Bronchial epithelial cell (primary cell): ENCODE measurements at regions not wholly inside any gene's neighbourhood (a gene's known extent, or its start where the extent isn't known, plus 50 kb on each side); places are given as distances from the start of the nearest gene placed in this dataset.
"Not testable (repeated sequence)": the region's sequence is repeated elsewhere in the genome, so short reads cannot be mapped to it uniquely, and the experiment has no call there.

ENCODE experiments used
- DNase-seq: peaks from one replicate; pipeline ENCODE4 v3.0.0-alpha.2; 2010; ENCODE audit warnings: low read depth
- FAIRE-seq: peaks from 2 replicates; lab custom pipeline; 2011; peaks lifted over from hg19 to GRCh38; lab: Jason Lieb, UNC
- H3K27me3 ChIP-seq: 2 replicates; pipeline ENCODE4 v1.5.1; 2011; ENCODE audit warnings: low read length; ENCODE audit not compliant: control insufficient read depth, insufficient read depth
- H3K36me3 ChIP-seq: 2 replicates; pipeline ENCODE4 v1.5.1; 2011; ENCODE audit warnings: low read length; ENCODE audit not compliant: control insufficient read depth, insufficient read depth
- H3K4me3 ChIP-seq: 2 replicates; pipeline ENCODE4 v1.5.1; 2011; ENCODE audit warnings: mild to moderate bottlenecking, low read depth, low read length, control low read depth
- TF ChIP-seq, protein P1 (sequence below): IDR thresholded peaks from 2 replicates; pipeline ENCODE4 v1.5.1; 2011; ENCODE audit warnings: mild to moderate bottlenecking, moderate library complexity, low read length, control low read depth, inconsistent platforms; ENCODE audit not compliant: insufficient read depth, severe bottlenecking

- TF ChIP-seq, protein P1, sequence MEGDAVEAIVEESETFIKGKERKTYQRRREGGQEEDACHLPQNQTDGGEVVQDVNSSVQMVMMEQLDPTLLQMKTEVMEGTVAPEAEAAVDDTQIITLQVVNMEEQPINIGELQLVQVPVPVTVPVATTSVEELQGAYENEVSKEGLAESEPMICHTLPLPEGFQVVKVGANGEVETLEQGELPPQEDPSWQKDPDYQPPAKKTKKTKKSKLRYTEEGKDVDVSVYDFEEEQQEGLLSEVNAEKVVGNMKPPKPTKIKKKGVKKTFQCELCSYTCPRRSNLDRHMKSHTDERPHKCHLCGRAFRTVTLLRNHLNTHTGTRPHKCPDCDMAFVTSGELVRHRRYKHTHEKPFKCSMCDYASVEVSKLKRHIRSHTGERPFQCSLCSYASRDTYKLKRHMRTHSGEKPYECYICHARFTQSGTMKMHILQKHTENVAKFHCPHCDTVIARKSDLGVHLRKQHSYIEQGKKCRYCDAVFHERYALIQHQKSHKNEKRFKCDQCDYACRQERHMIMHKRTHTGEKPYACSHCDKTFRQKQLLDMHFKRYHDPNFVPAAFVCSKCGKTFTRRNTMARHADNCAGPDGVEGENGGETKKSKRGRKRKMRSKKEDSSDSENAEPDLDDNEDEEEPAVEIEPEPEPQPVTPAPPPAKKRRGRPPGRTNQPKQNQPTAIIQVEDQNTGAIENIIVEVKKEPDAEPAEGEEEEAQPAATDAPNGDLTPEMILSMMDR, result no peak
- Histone ChIP-seq H3K4me3 (no peak overlapping the region), H3K27me3 (peaks cover 2% of the 10 kb centered on the region), H3K36me3 (no peaks in the 10 kb centered on the region)
- FAIRE-seq, result no peak
- no peak for DNase-seq
These were observed 131.3 kb upstream of the TWIST2 start for GRCh38 chr2:238716585-238716984.

DNA sequence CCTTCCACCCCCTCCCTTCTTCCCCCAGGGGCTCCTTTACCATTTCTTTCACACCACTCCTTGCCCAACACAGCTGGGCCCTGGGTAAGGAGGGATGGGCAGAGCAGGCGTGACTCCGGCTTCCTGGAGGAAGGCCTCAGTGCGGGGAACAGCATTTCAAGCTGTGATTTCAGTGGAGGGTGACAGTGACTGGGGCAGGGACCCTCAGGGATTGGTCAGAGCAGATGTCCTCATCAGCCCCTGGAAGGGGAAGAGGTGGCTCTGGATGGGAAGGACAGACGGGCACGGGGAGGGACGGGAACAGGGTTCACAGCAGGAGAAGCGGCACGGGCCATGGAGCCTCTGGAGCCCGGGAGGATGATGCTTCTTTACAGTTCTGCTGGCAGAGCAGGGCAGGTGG is 130.8 kb upstream of the TWIST2 start:
- TF ChIP-seq, protein P1, result no peak
- FAIRE-seq, result no peak
- no peak overlapping the region for H3K4me3 ChIP-seq
- H3K36me3 ChIP-seq, result no peaks in the 10 kb centered on the region
- no peak for DNase-seq
- peaks cover 2% of the 10 kb centered on the region for H3K27me3 ChIP-seq

- H3K36me3 ChIP-seq, result no peaks in the 10 kb centered on the region
- H3K27me3 ChIP-seq, result peaks cover 2% of the 10 kb centered on the region
- TF ChIP-seq, protein P1, result no peak
- no peak overlapping the region for H3K4me3 ChIP-seq
- no peak for FAIRE-seq
- DNase-seq, result no peak
These were observed 128.2 kb upstream of the TWIST2 start for GRCh38 chr2:238719641-238720040.

DNA sequence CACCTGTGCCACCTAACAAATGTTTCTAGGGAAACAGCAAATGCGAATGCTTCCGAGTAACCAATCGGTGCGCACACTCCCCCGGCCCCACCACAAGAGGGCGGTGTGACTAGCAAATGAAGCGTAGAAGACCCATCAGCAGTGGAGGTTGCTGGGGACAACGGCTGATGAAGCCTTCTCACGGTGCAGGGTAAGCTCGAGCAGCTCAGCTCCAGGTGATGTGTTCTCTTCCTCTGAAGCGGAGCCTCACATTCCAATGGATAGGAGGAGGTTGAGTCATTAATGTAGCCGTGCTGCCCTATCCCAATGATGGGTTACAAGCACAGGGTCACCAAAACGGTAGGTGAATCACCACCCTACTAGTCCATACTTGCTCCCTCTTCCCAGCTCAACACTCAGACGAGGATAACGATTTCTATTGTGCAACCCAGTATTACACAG is 127.6 kb upstream of the TWIST2 start:
- no peak overlapping the region for H3K4me3 ChIP-seq
- H3K36me3 ChIP-seq, result no peaks in the 10 kb centered on the region
- TF ChIP-seq, protein P1, result peak; percentile 83
- peak; percentile 99 for DNase-seq
- peaks cover 4% of the 10 kb centered on the region for H3K27me3 ChIP-seq
- FAIRE-seq, result peak; percentile 93

DNA sequence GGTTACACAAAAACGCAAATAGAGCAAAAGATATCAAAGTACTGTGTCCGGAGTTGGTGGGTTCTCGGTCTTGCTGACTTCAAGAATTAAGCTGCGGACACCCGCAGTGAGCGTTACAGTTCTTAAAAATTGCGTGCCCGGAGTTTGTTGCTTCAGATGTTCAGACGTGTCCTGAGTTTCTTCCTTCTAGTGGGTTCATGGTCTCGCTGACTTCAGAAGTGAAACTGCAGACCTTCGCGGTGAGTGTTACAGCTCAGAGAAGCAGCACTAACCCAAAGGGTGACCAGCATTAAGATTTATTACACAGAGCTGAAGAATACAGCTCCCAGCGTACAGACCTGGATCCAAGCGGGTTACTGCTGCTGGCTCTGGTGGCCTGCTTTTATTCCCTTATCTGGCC is 125.7 kb upstream of the TWIST2 start:
- H3K27me3 ChIP-seq, result peaks cover 2% of the 10 kb centered on the region
- DNase-seq (no peak), FAIRE-seq (no peak)
- H3K36me3 ChIP-seq, result no peaks in the 10 kb centered on the region
- TF ChIP-seq, protein P1, result no peak
- H3K4me3 ChIP-seq, result no peak overlapping the region

DNA sequence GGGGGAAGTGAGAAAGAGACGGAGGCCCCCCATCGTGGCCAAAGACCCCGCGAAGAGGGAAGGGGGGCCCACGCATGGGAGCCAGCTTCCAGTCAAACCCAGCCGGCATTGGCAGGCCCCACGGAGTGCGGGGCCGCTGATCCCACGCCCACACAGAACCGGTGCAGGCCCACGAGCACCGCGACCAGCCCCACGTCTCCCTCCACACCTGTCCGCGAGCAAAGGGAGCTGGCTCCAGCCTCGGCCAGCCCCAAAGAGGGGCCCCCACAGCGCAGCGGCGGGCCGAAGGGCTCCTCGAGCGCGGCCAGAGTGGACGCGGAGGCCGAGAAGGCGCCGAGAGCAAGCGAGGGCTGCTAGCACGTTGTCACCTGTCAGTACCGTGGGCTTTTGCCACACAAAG is 125.0 kb upstream of the TWIST2 start:
- no peak for DNase-seq
- TF ChIP-seq, protein P1, result no peak

DNA sequence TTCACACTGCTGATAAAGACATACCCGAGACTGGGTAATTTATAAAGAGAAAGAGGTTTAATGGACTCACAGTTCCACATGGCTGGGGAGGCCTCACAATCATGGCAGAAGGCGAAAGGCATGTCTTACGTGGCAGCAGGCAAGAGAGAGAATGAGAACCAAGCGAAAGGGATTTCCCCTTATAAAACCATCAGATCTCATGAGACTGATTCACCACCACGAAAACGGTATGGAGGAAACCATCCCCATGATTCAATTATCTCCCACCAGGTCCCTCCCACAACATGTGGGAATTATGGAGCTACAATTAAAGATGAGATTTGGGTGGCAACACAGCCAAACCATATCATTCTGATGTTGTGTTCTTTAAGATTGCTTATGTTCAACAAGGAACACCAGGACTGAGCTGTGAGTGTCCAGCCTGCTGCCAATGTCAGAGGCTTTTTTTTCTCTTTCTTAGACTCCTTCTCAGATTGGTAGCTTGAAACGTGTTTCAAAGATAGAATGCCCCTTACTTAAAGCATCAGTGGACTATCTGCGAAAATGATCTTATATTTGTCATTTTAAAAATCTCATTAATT is 124.1 kb upstream of the TWIST2 start:
- FAIRE-seq, DNase-seq, H3K36me3 ChIP-seq, H3K27me3 ChIP-seq, H3K4me3 ChIP-seq: not testable (repeated sequence)

More for the DNA sequence above, 125.0 kb upstream of the TWIST2 start:
- Histone ChIP-seq H3K4me3 (no peak overlapping the region), H3K36me3 (no peaks in the 10 kb centered on the region), H3K27me3 (peaks cover 4% of the 10 kb centered on the region)
- FAIRE-seq, result no peak
